ENCODE measurements at regions not wholly inside any gene's neighbourhood (a gene's known extent, or its start where the extent isn't known, plus 50 kb on each side); places are given as distances from the start of the nearest gene placed in this dataset.

DNA sequence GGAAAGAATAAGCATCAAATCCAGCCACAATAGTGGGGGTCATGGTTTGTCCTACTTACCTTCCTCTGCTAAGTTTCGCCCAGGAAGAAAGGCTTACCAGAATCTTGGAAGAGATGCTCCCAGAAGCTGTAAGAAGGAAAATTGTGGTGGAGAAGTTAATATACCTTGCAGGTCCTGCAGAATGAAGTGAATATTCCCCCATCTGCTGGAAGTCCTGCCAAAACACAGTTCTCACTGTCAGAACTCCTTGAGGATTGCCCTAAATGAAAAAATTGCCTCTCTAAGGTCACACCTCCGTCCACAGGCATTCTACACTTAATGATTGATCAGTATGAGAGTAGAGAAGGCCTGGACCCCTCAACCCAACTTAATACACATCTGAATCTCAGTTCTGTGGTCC lies 78.4 kb upstream of the RGS21 start:
- H3K9me3 Mint-ChIP-seq (ENCODE audit: low read depth, unreplicated experiment) = peaks cover 6% of the 10 kb centered on the region
- DNase-seq = no peak
- intact Hi-C loops (cut with micrococcal nuclease; ENCODE audit: unreplicated experiment) = no loop called here
- no peaks in the 10 kb centered on the region for H3K4me1 Mint-ChIP-seq (ENCODE audit: low read depth, unreplicated experiment)
- H3K4me3 Mint-ChIP-seq (ENCODE audit: low read depth, unreplicated experiment) = no peak overlapping the region
- TF ChIP-seq CTCF (IDR thresholded peaks at IDR 0.05; ENCODE audit: unreplicated experiment) = no peak
- no peaks in the 10 kb centered on the region for H3K36me3 Mint-ChIP-seq (ENCODE audit: insufficient read depth, unreplicated experiment)
- CTCF ChIA-PET = no interaction called here
- H3K27ac Mint-ChIP-seq (ENCODE audit: unreplicated experiment) = no peak overlapping the region
- H3K27me3 Mint-ChIP-seq (ENCODE audit: unreplicated experiment) = no peaks in the 10 kb centered on the region
- no TSS peak for BruUV-seq (replicated peaks)

DNA sequence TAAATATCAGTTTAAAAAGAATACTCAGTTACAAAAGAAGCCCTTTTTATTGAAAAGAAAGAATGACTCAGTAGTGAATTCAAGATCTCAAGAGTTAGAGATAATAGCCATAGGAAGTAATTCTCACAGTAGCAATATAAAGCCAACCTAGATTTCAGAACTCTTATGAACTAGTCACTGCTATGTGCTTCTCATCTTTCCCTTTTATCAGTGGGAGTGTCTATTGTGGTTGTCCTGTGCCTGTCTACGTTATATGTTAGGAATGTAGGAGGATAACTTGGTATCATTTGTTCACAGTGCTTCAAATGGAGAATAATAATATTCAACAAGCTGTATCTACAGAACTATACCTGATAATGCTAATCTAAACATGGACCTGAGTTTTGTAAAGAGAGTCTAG lies 73.1 kb upstream of the RGS21 start:
- no peaks in the 10 kb centered on the region for H3K36me3 Mint-ChIP-seq (ENCODE audit: insufficient read depth, unreplicated experiment)
- no peaks in the 10 kb centered on the region for H3K4me1 Mint-ChIP-seq (ENCODE audit: low read depth, unreplicated experiment)
- no peaks in the 10 kb centered on the region for H3K27me3 Mint-ChIP-seq (ENCODE audit: unreplicated experiment)
- TF ChIP-seq CTCF (IDR thresholded peaks at IDR 0.05; ENCODE audit: unreplicated experiment) = no peak
- H3K4me3 Mint-ChIP-seq (ENCODE audit: low read depth, unreplicated experiment) = no peak overlapping the region
- no peak for DNase-seq
- H3K9me3 Mint-ChIP-seq (ENCODE audit: low read depth, unreplicated experiment) = peaks cover 10% of the 10 kb centered on the region
- H3K27ac Mint-ChIP-seq (ENCODE audit: unreplicated experiment) = no peak overlapping the region
- intact Hi-C loops (cut with micrococcal nuclease; ENCODE audit: unreplicated experiment) = no loop called here
- CTCF ChIA-PET = no interaction called here
- no TSS peak for BruUV-seq (replicated peaks)

DNA sequence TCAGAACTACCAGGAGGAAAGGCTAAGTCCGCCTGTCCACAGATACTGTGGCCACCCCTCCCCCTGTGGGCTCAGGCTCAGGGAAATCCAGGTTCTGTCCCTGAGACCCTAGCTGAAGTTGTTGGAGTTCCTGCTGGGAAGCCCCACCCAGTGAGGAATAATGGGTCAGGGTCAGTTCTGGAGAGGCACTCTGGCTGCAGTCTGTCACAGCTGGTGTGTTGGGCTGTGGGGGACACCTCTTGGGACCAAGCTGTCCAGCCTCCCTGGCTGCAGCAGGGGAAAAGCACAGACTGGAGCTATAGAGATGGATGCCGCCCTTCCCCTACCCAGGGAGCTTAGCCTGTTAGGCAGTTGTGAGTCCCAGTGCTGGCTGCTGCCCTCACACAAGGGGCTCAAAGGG lies 65.1 kb upstream of the RGS21 start:
- Mint-ChIP-seq H3K27ac (ENCODE audit: unreplicated experiment) (no peak overlapping the region), H3K36me3 (ENCODE audit: insufficient read depth, unreplicated experiment) (no peaks in the 10 kb centered on the region), H3K4me1 (ENCODE audit: low read depth, unreplicated experiment) (no peaks in the 10 kb centered on the region), H3K27me3 (ENCODE audit: unreplicated experiment) (no peaks in the 10 kb centered on the region), H3K4me3 (ENCODE audit: low read depth, unreplicated experiment) (no peak overlapping the region), H3K9me3 (ENCODE audit: low read depth, unreplicated experiment) (peaks cover 4% of the 10 kb centered on the region)
- DNase-seq = no peak
- TF ChIP-seq CTCF (IDR thresholded peaks at IDR 0.05; ENCODE audit: unreplicated experiment) = no peak
- CTCF ChIA-PET = no interaction called here
- no TSS peak for BruUV-seq (replicated peaks)
- intact Hi-C loops (cut with micrococcal nuclease; ENCODE audit: unreplicated experiment) = no loop called here

DNA sequence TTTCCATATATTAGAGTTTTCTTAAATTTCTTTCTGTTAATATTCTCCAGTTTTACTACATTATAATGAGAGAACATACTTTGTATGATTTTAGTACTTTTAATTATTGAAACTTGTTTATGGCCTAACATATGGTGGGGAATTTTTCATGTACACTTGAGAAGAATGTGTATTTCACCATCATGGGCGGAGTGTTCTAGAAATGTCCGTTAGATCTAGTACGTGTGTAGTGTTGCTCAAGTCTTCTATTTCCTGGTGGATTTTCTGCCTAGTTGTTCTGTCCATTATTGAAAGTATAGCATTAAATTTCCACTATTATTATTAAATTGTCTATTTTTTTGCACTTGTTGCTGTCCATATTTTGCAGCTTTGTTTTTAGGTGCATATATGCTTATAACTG lies 64.0 kb upstream of the RGS21 start:
- H3K4me3 Mint-ChIP-seq (ENCODE audit: low read depth, unreplicated experiment) = no peak overlapping the region

More for the DNA sequence above, 64.0 kb upstream of the RGS21 start:
- no peak for DNase-seq
- H3K4me1 Mint-ChIP-seq (ENCODE audit: low read depth, unreplicated experiment) = no peaks in the 10 kb centered on the region
- CTCF ChIA-PET = interaction anchor here (0.7 to 1.0 kb wide), 2 partner anchors 30 to 79 kb away, joined by 4 read pairs; no protein-coding TSS in a partner anchor
- no TSS peak for BruUV-seq (replicated peaks)
- intact Hi-C loops (cut with micrococcal nuclease; ENCODE audit: unreplicated experiment) = no loop called here
- H3K36me3 Mint-ChIP-seq (ENCODE audit: insufficient read depth, unreplicated experiment) = no peaks in the 10 kb centered on the region
- H3K9me3 Mint-ChIP-seq (ENCODE audit: low read depth, unreplicated experiment) = no peaks in the 10 kb centered on the region
- TF ChIP-seq CTCF (IDR thresholded peaks at IDR 0.05; ENCODE audit: unreplicated experiment) = no peak
- no peak overlapping the region for H3K27ac Mint-ChIP-seq (ENCODE audit: unreplicated experiment)
- H3K27me3 Mint-ChIP-seq (ENCODE audit: unreplicated experiment) = no peaks in the 10 kb centered on the region
